Renal cortical epithelial cell (primary cell): ENCODE measurements at regions not wholly inside any gene's neighbourhood (a gene's known extent, or its start where the extent isn't known, plus 50 kb on each side); places are given as distances from the start of the nearest gene placed in this dataset.

Experiments used
- DNase-seq: peaks from one replicate; pipeline ENCODE4 v3.0.0-alpha.2; 2011; ENCODE audit warnings: low read depth

DNA sequence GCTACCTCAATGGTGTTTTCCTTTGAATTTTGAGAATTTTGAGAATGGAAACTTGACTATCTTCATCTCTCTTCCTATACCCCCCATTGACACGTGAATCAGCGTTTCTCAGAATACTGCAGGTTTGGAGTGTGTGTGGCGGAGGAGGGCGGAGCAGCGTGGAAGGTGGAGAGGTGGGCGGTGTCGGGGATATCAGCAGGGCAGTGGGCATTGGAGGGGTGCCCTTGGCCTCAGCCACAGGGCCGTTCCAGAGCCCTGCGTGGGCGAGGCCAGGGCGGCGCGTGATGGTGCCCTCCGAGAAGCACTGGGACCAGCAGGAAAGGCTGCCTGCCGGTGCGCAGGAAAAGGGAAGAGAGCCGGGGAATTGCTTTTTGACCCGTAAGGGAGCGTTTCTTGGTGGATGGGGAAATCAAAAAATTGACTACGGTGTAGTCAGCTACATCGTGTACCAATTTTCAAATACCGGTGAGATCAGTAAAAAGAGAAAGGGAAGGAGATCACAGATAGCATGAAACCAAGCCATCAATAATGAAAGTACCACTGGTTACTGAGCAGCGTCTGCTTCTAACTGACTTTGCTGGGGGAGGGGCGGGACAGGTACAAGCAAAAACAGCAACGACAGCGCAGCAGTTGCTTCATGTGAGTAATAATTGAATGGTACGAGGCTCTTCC, 82.7 kb upstream of the DUSP22 start:
- DNase-seq, result no peak

GRCh38 chr6:210104-210456, 82.2 kb upstream of the DUSP22 start:
- DNase-seq, result no peak

- no peak for DNase-seq
Observed at GRCh38 chr6:210778-211374, 81.4 kb upstream of the DUSP22 start.

DNA sequence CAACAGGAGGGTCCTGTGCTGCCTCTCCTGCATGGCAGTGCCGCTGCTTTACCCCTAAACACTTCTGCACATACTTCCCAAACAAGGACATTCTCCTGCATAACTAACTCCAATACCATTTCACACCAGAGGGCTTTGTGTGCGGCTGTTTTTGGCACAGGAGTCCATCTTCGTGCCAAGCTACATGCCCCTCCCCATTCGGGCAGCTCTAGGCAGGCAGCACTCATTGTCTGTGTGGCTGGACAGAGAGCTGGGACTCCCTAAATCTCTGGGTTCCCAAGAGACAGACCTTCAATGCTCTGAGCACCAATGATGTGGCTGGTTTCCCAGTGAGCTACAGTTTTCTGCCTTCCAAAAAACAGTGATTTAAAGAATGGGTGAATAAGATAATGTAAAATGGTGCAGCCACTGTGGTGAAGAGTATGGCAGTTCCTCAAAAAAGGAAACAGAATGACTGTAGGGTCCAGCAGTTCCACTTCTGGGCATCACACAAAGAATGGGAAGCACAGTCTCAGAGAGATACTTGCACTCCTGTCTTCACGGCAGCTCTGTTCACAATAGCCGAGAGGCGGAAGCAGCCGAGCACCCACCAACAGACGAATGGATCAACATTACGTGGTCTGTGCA, 80.3 kb upstream of the DUSP22 start:
- DNase-seq, result no peak

- no peak for DNase-seq
Observed at GRCh38 chr6:213284-213683, 79.0 kb upstream of the DUSP22 start.

DNA sequence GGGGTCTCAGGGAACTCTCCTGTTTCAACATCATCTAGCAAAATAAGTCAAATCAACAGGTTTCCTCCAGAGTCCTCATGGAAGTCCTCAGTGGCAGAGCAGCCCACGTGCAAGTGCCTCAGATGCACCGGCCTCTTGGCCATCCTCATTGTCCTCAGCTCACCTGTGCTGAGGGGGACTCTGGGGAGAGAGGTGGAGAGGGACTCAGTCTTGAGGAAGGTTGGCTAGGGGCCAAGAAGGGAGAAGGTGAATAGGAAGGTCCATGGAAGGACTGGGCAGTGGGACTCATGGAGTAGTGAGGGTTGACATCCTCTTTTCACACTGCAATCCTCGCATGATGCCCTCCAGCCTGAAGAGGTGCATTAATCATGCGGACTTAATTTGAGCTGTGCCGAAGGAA, 77.9 kb upstream of the DUSP22 start:
- no peak for DNase-seq

- DNase-seq, result peak; percentile 94
Observed at GRCh38 chr6:215335-216034, 76.8 kb upstream of the DUSP22 start.

DNA sequence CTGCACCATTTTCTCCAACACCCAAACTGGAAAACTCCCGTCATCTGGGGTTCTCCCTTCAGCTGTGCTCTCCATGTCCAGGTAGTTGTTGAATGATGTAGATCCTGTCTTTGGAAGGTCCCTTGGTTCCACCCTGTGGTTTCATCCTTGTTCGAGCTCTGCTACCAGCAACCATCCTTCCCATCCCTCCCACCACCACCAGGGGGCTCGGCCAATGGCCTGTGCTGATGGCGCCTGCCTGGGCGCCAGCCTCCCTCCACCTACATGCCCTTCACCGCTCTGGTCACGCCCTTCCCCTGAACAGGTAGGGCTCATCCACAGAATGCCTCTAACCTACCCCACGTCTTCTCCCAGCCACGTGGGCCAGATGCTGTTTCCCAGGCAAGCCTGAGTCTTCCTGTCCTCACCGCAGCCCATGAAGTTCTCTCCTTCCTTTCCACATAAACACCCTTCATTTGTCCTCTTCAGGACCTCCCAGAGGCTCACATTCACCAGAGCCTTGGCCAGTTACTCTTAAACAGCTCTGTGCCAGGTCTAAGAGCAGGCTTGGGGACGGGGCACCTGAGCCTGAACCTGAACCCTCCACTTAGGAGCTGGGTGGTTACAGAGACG, 75.1 kb upstream of the DUSP22 start:
- DNase-seq, result no peak

GRCh38 chr6:218153-219018, 73.9 kb upstream of the DUSP22 start:
- peak; percentile 50 for DNase-seq

GRCh38 chr6:219019-219570, 73.2 kb upstream of the DUSP22 start:
- DNase-seq, result no peak

DNA sequence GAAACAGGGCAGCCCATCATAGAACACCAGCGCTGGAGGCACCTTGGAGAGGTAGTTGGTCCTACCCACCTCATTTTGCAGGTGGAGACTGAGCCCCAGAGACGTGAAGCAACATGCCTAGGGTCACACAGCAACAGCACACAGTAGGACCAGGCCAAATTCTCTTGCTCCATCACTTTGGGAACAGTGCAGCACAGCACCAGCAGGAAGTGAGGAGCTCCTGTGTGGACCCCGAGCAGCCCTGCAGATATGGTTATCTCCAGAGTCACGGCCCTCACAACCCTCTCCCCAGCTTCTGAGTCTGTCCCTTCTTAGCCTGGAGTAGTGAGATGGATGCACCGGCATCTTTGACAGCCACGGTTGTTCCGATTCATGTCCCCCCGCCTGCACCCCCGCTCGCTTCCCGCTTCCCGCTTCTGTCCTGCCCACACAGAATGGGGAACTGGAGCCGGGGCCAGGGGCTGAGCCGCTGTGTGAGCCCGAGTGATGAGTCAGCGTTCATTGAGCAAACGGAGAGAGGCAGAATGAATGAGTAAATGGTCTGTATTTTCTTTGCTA, 72.6 kb upstream of the DUSP22 start:
- peak; percentile 63 for DNase-seq

- no peak for DNase-seq
Observed at GRCh38 chr6:220312-220711, 72.0 kb upstream of the DUSP22 start.

- DNase-seq, result peak; percentile 44
Observed at GRCh38 chr6:220721-221475, 71.4 kb upstream of the DUSP22 start.

DNA sequence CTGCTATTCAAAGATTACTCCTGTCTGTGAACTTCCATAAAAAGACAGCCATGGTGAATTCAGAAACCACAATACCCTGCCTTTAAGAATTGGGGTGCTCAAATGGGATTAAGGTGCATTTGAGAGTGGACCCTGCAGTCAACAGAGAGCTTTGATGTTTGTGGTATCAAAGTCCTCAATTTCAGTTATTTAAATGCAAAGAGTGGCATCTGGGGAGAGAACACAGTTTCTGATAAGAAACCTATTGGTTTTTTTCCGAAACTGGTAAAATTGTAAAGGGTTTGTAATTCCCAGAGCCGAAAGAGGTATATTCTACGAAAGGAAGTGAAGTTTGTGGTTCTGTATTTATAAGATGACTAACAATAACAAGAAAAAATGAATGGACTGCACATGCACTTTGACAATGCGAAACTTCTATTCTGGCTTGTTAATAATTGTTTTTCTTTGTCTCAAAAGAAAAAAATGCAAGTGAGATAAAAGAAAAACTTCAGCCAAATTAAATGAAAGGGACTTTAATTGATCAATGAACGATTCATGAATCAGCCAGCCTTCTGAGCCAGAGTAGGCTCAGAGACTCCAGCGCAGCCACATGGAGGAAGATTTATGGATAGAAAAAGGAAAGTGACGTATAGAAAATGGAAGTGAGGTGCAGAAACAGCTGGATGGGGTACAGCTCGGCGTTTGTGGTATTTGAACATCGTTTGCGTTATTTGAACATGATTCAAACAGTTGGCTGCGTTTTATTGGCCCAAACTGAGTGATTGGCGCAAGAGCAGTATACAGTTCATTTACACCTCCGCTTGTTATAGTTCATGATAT, 70.5 kb upstream of the DUSP22 start:
- peak; percentile 27 for DNase-seq

DNA sequence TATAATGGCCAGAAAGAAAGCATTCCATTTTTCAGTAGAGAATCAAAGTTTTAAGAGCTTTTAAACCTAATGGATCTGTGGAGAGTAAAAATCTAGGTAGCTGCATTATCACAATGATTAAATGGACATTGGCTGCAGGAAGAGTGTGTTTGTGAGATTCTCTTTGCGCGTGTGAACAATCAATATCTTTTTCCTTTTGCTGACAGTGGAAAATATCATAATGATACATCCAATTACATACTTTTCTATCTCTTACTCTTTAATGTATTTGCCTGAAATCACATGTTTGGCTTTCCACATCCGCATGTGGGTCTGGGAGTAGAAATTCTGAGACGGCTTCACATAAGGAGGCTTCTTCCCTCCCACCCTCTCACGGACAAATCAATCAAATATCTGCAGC, 69.8 kb upstream of the DUSP22 start:
- no peak for DNase-seq

GRCh38 chr6:223136-223535, 69.2 kb upstream of the DUSP22 start:
- DNase-seq, result no peak

- DNase-seq, result peak; percentile 57
Observed at GRCh38 chr6:223763-224162, 68.5 kb upstream of the DUSP22 start.

GRCh38 chr6:224350-224749, 67.9 kb upstream of the DUSP22 start:
- no peak for DNase-seq

- DNase-seq, result no peak
Observed at GRCh38 chr6:225121-225721, 67.1 kb upstream of the DUSP22 start.
